HG03139 (cell line): ENCODE measurements at regions not wholly inside any gene's neighbourhood (a gene's known extent, or its start where the extent isn't known, plus 50 kb on each side); places are given as distances from the start of the nearest gene placed in this dataset.

ENCODE experiments used
- ATAC-seq: cut with Tn5 transposase; IDR thresholded peaks from one replicate; pipeline ENCODE4 v1.9.1; 2021; ENCODE audit not compliant: unreplicated experiment

DNA sequence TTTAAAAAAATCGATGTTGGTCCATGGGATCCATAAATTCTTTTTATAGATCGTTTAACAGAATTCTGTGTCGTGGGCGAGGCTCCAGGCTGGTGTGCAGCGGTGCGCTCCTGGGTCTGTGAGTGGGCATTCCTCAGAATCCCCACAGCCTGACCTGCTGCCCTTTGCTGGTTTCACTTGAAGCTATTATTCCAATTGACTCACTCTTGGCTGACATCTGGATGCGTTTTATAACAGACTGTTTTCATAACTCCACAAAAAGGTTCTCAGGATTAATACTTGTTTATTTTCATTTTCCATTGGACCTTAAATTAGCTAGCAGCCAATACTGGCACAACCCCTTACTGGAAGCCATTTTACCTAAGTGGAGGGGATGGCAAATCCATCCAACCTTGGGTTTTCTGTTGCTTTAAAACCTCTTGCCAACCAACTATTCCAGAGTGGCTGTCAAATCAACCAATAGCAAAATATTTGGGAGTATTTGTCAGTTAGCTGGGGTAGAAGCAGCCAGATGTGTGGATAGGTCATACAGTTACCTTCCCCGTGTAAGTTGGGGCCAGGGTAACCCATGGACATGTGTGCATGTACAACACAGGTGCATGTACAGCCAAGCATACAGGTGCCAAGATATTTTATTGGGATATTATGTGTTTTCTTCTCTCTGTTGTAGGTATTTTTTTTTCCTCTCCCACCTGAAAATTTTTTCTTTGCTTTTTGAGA is 160.7 kb upstream of the ZNF32 start:
- ATAC-seq: no peak

DNA sequence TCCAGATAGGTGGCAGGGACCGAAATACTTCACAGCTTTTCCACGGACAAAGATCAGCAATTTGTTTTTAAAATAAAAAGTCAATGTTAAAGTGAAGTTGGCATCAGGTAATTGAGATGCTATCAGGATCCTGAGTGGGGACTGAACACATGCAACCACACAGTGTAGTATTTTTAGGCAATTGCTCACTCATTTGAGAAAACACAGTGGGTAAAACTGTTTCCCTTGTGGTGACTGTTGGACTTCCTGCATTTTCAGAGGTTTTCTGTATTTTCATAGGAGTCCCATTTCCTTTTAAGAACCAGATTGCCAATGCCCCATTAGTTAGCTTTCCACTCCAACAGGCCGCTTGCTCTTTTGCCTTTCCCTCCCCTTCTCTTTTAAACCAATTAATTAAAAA is 159.5 kb upstream of the ZNF32 start:
- peak; percentile 81 for ATAC-seq

DNA sequence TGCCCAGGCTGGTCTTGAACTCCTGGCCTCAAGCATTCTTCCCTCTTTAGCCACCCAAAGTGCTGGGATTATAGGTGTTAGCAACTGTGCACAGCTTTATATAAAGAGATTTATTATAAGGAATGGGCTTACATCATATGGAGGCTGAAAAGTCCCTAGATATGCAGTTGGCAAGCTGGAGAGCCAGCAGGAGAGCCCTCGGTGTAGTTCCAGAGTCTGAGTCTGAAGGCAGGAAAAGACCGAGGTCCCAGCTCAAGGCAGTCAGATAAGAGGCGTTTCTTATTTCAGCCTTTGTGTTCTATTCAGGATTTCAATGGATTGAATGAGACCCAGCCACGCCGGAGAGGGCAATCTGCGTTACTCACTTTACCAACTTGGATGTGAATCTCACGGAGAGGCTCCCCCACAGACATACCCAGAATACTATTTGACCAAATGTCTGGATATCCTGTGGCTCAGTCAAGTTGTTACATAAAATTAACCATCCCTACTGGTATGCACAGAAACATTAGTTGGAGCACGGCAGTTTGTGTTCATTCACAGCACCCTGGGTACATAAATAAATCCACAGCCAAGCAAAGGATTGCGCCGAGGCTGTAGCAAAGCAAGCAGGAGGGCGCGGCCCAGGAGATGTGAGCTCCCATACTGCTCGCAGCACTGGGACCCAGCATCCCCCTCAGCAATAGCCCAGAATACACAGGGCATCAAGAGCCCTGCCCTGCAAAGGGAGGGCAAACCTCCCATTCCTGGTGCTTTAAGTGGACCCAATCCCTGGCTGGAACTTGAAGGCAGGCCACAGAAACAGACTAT is 158.4 kb upstream of the ZNF32 start:
- no peak for ATAC-seq

DNA sequence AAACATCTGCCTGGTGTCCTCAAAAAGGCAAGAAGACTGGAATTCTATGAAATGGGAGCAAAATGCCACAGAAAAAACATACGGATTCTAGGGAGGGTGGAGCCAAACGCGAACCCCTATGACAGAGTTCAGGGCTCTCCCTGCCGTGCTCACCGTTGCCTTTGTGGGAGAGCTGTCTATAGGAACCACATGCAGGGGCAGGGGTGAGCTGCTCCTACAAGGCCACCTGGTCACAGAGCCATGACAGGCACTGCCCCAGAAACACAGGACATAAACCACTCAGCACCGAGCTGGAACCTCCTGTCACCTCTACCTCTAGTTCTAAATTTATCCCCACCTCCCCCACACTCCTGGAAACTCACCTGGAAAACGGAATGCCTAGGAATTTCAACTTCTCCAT is 155.1 kb upstream of the ZNF32 start:
- ATAC-seq: no peak

DNA sequence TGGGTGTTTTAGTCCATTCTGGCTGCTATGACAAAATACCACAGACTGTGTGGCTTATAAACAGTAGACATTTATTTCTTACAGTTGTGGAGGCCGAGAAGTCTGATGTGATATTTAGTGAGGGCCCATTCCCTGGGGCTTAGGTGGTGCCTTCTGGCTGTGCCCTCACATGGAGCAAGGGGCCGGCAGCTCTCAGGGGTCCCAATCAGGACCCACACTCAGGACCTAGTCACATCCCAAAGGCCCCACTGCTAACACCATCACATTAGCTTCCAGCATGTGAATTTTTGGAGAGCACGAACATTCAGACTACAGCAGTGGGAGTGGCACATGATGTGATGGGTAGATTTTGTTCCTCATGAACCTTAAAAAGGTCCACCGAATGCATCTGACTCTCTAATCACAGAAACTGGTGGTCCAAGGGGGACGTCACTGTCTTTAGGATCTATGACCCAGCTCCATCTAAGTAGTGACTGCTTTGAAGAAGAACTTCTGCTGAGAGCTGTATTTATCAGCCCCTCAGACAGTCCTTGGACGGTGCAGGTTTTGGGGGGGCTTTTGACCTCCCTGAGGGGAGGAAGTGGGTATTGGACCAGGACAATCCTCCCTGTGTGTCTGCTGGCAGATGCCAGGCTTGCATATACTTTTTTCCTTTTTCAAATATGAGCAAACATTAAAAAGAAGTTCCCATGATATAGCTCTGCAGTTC is 154.5 kb upstream of the ZNF32 start:
- no peak for ATAC-seq

DNA sequence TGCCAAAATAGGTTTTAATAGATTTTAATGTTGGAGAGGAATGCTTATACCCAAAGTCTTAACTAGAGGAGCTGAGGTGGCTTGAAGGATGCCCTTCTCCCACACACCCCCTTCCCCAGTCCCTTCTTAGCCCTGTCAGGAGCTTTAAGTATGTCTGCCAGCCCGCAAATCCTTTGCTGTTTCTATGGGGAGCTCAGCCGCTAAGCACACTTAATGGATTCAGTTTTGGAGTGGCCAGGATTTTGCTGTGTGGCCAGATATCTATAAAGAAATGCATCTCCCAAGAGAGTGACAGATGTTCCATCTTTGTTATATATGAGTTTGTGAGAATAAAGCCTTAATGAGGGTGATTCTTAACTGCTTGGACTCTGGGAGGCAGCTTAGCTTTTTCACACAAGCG is 152.9 kb upstream of the ZNF32 start:
- no peak for ATAC-seq

DNA sequence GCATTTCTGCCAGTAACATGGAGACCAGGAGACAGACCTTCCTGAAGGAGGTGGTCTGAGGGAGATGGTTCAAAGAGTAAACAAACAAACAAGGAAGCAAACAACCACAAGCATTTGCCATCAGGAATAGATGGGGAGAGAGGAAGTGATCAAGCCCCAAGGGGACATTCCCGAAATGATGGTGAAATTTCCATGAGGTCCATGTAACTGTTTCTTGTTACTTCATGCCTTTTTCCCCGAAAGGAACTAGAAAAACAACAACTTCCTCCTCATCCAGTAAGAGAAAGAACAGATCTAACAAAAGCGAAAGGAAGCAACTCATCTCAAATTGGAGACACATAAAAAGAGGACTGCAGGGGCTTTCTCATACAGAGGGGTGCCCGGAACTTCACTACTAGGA is 152.5 kb upstream of the ZNF32 start:
- ATAC-seq: no peak

DNA sequence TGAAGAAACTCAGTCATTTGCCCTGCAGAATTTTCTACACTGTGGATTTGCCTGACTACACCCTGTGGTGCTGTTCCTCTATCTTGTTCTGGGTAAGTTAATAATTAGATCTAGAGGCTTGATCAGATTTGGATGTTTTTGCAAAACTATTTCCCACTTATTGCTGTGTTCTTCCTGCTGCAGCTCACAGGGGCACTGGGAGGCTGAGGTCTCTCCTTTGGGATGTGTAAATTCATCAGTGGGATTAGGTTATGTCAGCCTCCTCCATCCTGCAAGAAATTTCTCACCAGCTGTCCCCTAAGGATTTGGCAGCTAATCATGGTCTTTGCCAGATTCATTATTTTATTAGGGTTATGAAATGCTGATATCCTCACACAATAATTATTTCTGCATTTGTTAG is 148.1 kb upstream of the ZNF32 start:
- no peak for ATAC-seq

DNA sequence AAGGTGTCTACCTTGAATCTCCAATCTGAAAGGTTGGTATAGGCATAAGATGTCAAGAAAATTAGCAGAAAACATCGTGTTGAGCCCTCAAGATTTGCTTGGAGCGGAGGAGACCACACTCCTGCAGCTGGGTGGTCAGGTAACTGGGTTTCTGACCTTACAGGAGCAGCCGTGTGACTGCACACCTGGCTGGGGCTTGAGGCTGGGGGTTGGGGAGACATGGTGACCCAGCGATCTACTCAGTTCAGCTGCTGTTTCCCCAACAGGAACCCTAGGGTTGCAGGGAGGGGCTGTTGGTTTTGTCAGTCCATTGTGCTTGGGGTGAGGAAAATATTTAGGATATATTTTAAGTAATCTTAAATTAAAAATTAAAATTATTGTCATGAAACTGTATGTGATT is 147.0 kb upstream of the ZNF32 start:
- ATAC-seq: no peak

DNA sequence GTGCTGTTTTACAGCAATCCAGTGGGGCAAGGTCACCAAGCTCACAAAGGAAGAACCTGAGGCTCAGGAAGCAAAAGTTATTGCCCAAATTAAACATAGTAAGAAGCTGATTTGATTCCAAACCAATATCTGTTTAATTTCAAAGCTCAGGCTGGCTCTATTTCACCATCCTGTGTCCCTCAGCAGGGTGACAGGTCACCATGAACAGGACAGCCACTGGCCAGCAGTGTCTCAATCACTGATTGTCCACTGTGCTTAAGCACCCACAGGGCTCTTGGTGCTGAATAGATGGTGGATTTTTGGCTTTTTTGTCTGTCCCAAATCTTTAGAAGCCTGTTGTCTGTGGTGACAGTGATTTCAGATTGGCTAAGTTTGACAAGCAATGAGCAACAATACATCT is 146.4 kb upstream of the ZNF32 start:
- ATAC-seq: no peak

DNA sequence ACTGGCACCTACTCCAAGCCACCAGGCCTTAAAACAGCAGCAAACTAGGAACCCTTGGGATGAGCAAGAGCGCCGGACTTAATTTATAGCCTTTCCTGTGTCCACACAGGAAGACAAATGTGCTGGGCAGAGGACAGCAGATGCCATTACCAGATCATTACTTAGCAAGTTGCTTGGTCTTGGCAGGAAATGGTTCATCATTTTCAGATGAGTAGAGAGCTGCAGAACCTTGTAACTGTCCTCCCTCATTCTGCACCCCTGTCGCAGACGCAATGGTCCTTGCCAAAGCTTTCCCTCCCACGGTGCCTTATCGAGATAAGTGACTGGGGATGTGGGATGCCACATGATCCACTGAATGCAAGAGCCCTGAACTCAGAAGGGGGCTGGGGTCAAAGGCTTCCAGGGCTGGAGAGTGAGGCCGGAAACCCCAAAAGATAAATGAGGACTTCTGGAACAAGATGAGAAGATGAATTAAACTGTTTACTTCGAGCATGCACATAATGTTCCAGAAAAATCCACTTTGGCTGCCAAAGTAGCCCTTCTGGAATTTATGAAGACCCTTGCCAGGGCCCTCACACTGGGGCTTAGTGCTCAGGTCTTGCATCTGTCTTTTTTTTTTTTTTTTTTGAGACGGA is 145.6 kb upstream of the ZNF32 start:
- no peak for ATAC-seq

DNA sequence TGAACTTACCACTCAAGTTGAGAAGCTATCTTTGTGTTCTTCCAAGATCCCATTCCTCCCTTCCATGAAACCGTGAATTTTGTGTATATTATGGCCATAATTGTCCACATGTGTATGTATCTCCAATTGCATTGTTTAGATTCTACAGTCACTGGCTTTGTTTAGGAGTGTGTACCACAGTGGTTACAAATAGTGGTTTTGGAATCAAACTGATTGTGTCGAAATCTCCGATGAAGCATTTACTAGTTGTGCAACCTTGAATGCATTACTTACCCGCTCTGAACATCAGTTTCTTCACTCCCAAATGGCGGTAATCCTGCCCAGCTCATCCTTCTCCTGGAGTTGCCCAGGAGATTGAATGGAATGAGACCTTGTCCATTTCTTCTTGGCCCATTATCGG is 145.0 kb upstream of the ZNF32 start:
- no peak for ATAC-seq

DNA sequence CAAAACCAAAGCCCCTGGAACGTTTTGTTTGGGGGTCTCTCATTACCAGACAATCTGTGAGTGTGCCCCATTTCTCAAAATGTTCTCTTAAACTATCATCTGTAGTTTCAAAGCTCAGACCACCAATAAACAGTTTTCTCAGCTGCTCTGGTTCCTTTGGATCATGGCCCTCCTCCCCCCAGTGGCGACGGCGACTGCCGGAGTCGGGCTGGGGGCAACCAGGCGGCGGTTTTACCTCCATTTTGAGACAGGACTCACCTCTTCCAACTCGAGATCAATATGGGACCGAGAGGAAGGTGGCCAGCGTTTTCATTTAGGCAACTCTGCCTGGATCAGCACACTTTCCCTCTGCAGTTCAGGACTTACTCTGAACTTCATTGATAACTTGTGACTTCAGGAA is 141.5 kb upstream of the ZNF32 start:
- no peak for ATAC-seq

DNA sequence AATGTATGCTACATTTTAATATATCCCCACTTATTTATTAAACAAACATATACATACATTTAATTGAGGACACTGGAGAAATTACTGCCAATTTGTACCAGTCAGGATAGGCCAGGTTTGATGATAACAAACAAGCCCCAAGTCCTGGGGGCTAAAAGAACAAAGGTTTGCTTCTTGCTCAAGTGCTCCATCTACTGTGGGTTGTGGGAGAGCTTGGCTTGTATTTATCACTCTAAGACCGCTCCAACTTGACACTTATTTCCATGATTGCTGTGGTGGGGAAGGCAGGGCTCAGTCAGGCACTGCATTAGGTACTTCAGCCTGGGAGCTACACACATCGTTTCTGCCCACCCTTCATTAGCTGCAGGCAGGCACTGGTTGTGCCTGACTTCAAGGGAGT is 136.6 kb upstream of the ZNF32 start:
- no peak for ATAC-seq

DNA sequence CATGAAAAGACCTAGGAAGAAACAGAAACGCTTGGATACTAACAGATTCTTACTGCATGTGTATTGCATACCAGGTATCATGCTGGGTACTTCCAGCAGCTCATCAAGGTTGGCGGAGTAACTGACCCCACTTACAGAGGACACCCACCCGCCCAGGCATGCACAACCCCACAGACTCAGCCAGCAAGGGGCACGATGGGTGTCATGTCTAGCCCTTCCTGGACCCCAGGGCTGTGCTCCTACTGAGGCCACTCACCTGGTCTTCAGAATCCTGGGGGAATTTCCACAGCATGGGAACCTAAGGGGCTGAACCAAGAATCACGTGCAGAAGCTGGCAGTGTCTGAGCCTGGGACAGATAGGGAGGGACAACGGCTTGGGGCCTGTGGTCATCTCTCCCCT is 134.1 kb upstream of the ZNF32 start:
- no peak for ATAC-seq

DNA sequence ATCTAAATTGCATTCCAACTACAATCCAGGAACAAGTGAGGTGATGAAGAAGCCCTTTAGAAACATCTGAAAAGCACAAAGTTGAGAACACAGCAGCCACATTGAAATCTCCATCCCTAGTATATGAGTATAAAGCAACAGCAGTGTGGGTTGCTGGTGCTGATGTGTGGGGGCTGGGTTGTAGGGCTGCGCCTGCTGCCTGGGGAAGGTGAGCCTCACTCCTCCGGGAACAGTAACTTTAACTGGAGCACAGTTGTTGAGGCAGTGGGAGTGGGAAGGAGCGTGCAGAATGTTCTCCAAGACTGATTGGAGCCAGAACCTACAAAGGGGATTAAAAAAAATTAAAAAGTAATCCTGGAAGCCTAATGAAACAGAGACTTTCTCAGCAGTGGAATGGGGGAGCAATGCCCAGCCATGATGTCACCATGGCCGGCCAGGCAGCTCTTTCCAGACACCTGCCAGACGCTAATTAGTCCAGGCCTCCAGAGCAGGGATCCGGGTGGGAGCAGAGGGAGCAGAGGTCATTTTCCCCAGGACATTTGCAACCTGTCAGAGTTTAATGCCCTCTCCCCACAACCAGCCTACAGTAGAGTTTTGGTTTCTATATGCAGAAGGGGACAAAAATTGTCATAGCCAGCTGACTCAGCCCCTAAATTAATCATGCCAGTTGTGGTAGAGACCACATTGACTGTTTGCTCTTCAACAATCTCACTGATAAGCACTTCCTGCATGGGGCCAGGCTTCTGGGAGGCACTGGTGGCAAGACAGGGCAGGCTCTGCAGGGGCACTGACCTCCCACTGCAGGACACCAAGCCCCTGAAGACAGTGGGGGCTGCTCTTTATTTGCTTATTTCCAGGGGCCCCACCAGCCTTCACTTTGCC is 133.0 kb upstream of the ZNF32 start:
- ATAC-seq: no peak

DNA sequence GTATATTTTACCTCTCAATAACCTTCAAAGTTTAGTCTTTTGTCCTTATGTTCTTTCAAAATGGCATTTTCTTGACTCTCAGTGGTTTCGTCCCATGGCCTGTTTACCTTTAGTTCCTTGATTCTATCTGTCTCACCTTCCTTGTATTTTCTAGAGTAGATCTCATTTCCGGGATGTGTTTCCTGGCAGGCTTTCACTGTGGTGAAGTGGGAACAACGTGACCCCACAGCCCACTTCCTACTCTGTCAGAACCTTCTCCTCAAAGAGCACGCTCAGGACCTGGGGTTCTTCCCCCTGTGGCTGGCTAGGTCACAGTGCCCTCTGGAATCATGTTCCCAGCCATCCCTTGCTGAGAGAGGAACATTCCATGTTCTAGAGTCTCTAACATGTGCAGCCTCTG is 129.9 kb upstream of the ZNF32 start:
- ATAC-seq: no peak

DNA sequence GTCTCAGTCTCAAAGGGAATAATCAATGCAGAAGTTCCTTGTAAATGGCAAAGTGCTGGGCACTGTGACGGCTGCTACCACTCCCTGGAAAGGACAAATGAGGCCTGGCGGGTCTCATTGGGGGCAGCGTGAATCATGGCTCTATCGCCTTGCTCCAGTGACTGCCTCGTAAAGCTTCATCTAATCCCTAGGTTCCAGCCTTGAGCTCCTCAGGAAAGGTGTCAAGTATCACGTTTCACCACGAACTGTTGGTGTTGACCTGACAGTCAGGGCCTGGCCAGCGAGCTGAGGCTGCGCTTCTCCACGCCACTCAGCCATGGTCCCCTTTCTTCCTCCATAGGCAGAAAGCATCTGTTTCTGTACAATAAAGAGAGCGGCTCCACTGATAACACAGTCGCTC is 126.7 kb upstream of the ZNF32 start:
- no peak for ATAC-seq

DNA sequence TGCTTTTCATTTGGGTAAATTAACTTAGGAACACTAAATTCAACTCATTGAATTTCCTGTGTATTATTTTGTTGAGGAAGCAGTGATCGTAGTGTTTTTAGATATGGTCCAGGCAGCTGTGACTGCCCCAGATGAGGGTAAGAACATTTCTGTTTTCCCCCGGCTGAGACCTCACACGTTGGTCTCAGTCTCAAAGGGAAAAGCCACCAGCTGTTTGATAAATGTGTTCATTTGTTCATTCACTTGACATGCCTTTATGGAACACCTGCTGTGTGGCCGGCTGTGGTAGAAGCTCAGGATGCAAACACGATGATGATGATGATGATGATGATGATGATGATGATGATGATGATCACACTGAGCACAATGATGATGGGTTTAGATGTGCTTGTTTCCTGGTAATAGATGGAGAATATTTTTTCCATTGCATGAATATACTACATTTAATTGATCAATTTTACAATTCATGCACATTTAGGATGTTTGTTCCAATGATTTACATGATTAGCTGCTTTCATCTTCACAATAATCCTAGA is 125.6 kb upstream of the ZNF32 start:
- ATAC-seq: no peak

DNA sequence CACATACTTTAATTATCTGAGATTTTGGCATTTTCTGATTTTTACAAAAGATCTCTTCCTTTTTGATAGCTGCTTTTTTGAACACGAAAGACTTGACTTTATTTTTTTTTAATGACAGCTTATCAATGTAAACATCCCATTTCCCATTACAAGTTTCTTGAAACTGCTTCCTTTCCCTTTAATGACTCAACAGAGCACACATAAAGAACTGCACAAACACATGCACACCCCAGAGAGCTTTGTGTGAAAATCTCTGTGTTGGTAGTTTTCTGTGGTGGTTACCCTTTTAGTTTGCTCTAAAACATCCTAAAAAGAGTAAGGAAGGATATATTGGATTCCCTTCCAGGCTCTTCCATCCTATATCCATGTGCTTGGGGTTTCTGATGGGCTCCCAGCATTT is 125.1 kb upstream of the ZNF32 start:
- ATAC-seq: no peak
